Epithelial cell of esophagus (primary cell): ENCODE measurements at regions not wholly inside any gene's neighbourhood (a gene's known extent, or its start where the extent isn't known, plus 50 kb on each side); places are given as distances from the start of the nearest gene placed in this dataset.

Source experiments
- DNase-seq: peaks from one replicate; pipeline ENCODE4 v3.0.0; 2010; ENCODE audit warnings: low read depth
- H3K4me3 ChIP-seq: 2 replicates; pipeline ENCODE4 v1.5.1; 2011; ENCODE audit warnings: mild to moderate bottlenecking, low read length, control low read depth
- TF ChIP-seq, protein P1 (sequence below): IDR thresholded peaks from 2 replicates; pipeline ENCODE4 v1.5.1; 2011; ENCODE audit warnings: low read depth, mild to moderate bottlenecking, low read length, control low read depth, inconsistent platforms; ENCODE audit not compliant: insufficient read depth; ENCODE audit errors: missing control alignments

DNA sequence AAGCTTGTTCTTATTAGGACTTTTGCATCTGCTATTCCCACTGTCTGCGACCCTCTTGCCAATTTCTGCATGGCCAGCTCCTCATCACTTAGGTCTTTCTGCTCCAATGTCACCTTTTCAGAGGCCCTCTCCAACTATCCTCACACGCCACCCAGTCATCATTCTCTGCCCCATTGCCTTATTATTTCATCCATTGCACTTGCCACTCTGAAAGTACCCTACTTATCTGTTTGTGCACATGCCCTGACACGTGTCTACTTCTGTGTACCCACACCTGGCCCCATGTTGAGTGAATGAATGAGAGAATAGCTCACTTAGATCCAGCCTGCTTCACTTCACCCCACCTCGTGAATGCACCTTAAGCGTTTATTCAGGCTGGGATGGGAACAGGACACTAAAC, 218.7 kb upstream of the TBX3 start:
- TF ChIP-seq, protein P1, sequence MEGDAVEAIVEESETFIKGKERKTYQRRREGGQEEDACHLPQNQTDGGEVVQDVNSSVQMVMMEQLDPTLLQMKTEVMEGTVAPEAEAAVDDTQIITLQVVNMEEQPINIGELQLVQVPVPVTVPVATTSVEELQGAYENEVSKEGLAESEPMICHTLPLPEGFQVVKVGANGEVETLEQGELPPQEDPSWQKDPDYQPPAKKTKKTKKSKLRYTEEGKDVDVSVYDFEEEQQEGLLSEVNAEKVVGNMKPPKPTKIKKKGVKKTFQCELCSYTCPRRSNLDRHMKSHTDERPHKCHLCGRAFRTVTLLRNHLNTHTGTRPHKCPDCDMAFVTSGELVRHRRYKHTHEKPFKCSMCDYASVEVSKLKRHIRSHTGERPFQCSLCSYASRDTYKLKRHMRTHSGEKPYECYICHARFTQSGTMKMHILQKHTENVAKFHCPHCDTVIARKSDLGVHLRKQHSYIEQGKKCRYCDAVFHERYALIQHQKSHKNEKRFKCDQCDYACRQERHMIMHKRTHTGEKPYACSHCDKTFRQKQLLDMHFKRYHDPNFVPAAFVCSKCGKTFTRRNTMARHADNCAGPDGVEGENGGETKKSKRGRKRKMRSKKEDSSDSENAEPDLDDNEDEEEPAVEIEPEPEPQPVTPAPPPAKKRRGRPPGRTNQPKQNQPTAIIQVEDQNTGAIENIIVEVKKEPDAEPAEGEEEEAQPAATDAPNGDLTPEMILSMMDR, result no peak
- DNase-seq, result no peak
- H3K4me3 ChIP-seq, result no peak overlapping the region

DNA sequence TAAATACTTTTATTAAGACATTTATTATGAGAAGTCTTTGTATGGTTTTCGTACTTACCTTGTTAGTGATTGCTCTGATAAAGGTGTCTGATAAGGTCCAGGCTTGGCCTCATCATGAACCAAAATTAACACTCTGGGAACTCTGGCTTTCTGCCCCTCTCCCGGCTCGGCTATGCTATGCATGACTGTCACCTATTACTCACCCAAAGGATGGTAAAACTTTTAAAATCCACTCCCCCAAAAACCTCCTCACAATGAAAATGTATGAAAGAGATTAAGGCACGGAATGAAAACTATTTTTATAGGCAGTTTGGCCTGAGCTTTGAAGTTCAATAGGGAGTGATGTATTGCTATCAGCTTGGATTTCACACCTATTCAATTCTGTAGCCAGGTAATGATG, 217.3 kb upstream of the TBX3 start:
- TF ChIP-seq, protein P1, result no peak
- no peak for DNase-seq
- no peak overlapping the region for H3K4me3 ChIP-seq

GRCh38 chr12:114898159-114898558, 214.2 kb upstream of the TBX3 start:
- no peak overlapping the region for H3K4me3 ChIP-seq
- no peak for DNase-seq
- TF ChIP-seq, protein P1, result no peak

DNA sequence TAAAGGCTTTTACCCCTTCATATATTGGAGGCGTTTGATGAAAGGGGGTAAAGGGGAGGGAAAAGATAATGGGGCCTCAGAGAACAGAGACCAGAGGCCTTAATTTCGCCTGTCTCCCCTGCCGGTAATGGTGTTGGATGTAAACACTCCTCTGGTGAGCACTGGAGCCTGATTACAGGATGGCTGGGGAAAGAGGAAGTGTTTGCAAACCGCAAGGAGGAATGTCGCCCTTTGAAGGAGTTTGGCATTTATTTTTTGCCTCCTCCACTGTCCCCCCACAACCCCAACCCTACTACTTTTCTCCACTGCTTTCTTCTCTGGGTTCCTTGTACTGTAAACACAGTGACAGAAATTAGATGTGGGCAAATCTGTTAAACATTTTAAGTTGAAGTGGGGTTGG, 211.9 kb upstream of the TBX3 start:
- DNase-seq, result no peak
- no peak overlapping the region for H3K4me3 ChIP-seq
- TF ChIP-seq, protein P1, result no peak

DNA sequence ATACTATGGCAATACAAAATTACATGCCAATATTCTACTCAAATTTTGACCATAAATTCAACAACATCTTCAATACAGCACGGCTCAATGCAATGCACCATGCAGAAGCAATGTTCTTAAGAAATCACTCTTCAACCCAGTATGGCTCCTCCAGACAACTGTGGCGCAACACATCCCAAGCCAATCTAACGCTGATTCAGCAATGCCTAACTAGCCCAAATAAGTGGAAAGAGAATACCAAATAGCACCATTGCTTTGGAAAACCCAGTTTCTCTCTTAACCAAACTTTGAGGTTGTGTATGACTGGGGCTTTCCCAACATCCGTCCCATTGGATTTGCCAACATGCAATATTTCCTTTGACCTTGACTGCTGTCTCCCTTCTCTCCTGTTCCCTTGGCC, 211.1 kb upstream of the TBX3 start:
- TF ChIP-seq, protein P1, result no peak
- H3K4me3 ChIP-seq, result no peak overlapping the region
- no peak for DNase-seq

DNA sequence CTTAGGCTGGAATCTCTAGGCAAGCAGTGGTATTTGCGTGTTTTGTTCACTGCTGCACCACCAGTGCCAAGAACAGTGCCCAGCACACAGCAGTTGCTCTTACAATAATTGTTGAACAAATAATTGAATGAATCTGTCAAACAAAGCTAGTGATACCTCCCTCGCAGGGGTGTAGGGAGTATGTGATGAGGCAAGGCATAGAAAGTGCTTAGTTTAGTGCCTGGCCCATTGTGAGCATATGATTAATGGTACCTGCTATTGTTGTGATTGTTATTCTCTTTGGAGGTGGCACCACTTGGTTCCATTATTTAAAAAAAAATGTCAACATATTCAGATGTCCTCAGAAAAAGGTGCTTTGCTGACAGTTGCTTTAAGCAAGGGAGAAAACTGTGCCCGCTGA, 210.1 kb upstream of the TBX3 start:
- H3K4me3 ChIP-seq, result no peak overlapping the region
- no peak for DNase-seq
- TF ChIP-seq, protein P1, result no peak

- H3K4me3 ChIP-seq, result no peak overlapping the region
- TF ChIP-seq, protein P1, result no peak
- no peak for DNase-seq
Observed at GRCh38 chr12:114888928-114889584, 205.1 kb upstream of the TBX3 start.
